C4-2B (cell line): ENCODE measurements at regions not wholly inside any gene's neighbourhood (a gene's known extent, or its start where the extent isn't known, plus 50 kb on each side); places are given as distances from the start of the nearest gene placed in this dataset.

ENCODE experiments used
- CTCF ChIP-seq: fragments of 450-650 bp; conservative IDR thresholded peaks from 2 replicates; pipeline ENCODE4 v1.5.1; 2017; ENCODE audit warnings: mild to moderate bottlenecking
- ZFX ChIP-seq: fragments of 450-650 bp; IDR thresholded peaks from 2 replicates; pipeline ENCODE4 v1.6.1; 2017

GRCh38 chr5:79886456-79886855 is 104.6 kb downstream of the MTX3 start:
- TF ChIP-seq CTCF = no peak
- no peak for TF ChIP-seq ZFX
